PC-9 (cell line): ENCODE measurements at regions not wholly inside any gene's neighbourhood (a gene's known extent, or its start where the extent isn't known, plus 50 kb on each side); places are given as distances from the start of the nearest gene placed in this dataset.

ENCODE experiments used
- BruUV-seq: library from RNA; stranded (reverse); fragments of 400-500 nt; replicated peaks from 2 replicates; lab custom pipeline; 2021; lab: Mats Ljungman, UMichigan
- CTCF ChIA-PET: fragments of 300-600 bp; sonication (Branson Sonifier 250); formaldehyde crosslinking; loops from one replicate; lab custom pipeline; 2022; ENCODE audit warnings: antibody characterized with exemption; lab: Charles Lee
- POLR2A ChIA-PET: fragments of 300-600 bp; sonication (Branson Sonifier 250); formaldehyde crosslinking; loops from one replicate; lab custom pipeline; 2022; ENCODE audit warnings: antibody characterized with exemption; ENCODE audit not compliant: unreplicated experiment; lab: Charles Lee
- DNase-seq, 2 experiments: peaks; one replicate each; pipeline versions ENCODE4 v3.0.0 to v3.0.0-alpha.2; 2015 to 2022; ENCODE audit warnings: mixed read lengths in 1 of 2
- H2AFZ ChIP-seq: fragments of 200-600 bp; sonication (generic); 2 replicates; pipeline ENCODE4 v1.8.1; 2017; ENCODE audit warnings: antibody characterized with exemption
- H3F3A ChIP-seq: fragments of 200-600 bp; sonication (generic); 2 replicates; pipeline ENCODE4 v1.8.1; 2017; ENCODE audit warnings: antibody characterized with exemption, mild to moderate bottlenecking, low read depth; ENCODE audit not compliant: insufficient read depth
- H3K27ac ChIP-seq: fragments of 200-600 bp; sonication (generic); 2 replicates; pipeline ENCODE4 v1.6.1; 2016; ENCODE audit warnings: mixed run types
- H3K27me3 ChIP-seq: fragments of 200-600 bp; sonication (generic); 2 replicates; pipeline ENCODE4 v1.6.1; 2016; ENCODE audit warnings: low read depth, mixed run types; ENCODE audit not compliant: insufficient read depth
- H3K36me3 ChIP-seq: fragments of 200-600 bp; sonication (generic); 2 replicates; pipeline ENCODE4 v1.6.1; 2016; ENCODE audit warnings: low read depth, mixed run types
- H3K4me1 ChIP-seq: fragments of 200-600 bp; sonication (generic); replicated peaks from 2 replicates; pipeline ENCODE4 v1.6.1; 2016; ENCODE audit warnings: mixed run types; ENCODE audit not compliant: insufficient read depth
- H3K4me2 ChIP-seq: fragments of 200-600 bp; sonication (generic); 2 replicates; pipeline ENCODE4 v1.6.1; 2017; ENCODE audit warnings: mixed run types
- H3K4me3 ChIP-seq: fragments of 200-600 bp; sonication (generic); 2 replicates; pipeline ENCODE4 v1.6.1; 2016; ENCODE audit warnings: mixed run types
- H3K79me2 ChIP-seq: fragments of 200-600 bp; sonication (generic); 2 replicates; pipeline ENCODE4 v1.6.1; 2017; ENCODE audit warnings: low read depth, mixed run types
- H3K9me2 ChIP-seq: fragments of 200-600 bp; sonication (generic); 2 replicates; pipeline ENCODE4 v1.8.1; 2017; ENCODE audit warnings: mild to moderate bottlenecking; ENCODE audit not compliant: insufficient read depth
- H3K9me3 ChIP-seq: fragments of 200-600 bp; sonication (generic); 2 replicates; pipeline ENCODE4 v1.8.1; 2016; ENCODE audit warnings: low read depth; ENCODE audit not compliant: insufficient read depth
- H4K20me1 ChIP-seq: fragments of 200-600 bp; sonication (generic); 2 replicates; pipeline ENCODE4 v1.8.1; 2017; ENCODE audit not compliant: insufficient read depth
- EZH2 ChIP-seq: fragments of 200-600 bp; sonication (generic); IDR thresholded peaks from 2 replicates; pipeline ENCODE4 v1.8.0; 2017; ENCODE audit warnings: antibody characterized with exemption, low read depth
- intact Hi-C: fragments of 100-400 bp; cut with micrococcal nuclease; formaldehyde crosslinking; loops from one replicate; pipeline ENCODE4 v1.10.0; 2022; ENCODE audit not compliant: unreplicated experiment
- TF ChIP-seq, protein P1 (sequence below): fragments of 200-600 bp; sonication (generic); conservative IDR thresholded peaks from 2 replicates; pipeline ENCODE4 v1.6.1; 2017; ENCODE audit warnings: mixed run types, antibody characterized with exemption, mild to moderate bottlenecking, moderate library complexity

DNA sequence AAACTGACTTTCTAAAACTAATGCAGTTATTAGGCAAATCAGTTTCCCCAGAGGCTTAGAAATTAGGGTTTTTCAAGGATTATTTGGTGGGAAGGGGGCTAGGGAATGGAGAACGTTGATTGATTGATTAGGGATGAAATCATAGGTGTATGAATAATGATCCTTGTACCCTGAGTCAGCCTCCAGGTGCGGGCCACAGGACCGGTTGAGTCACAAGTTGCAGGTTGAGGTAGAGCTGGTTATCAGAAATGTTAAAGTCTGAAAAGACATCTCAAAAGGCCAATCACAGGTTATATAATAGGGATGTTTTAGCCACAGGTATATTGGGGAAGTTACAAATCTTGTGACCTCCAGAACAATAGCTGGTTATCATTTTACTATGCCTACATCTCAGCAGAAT lies 341.8 kb upstream of the GULP1 start:
- Histone ChIP-seq H3K9me3 (no peaks in the 10 kb centered on the region), H3K27ac (no peak overlapping the region), H4K20me1 (no peaks in the 10 kb centered on the region), H3K36me3 (no peaks in the 10 kb centered on the region), H3K9me2 (no peaks in the 10 kb centered on the region), H3K4me2 (no peak overlapping the region), H3K79me2 (no peaks in the 10 kb centered on the region), H3K4me3 (no peak overlapping the region), H2AFZ (no peak overlapping the region), H3F3A (no peaks in the 10 kb centered on the region), H3K4me1 (no peaks in the 10 kb centered on the region), H3K27me3 (no peaks in the 10 kb centered on the region)
- ChIA-PET CTCF (no interaction called here), POLR2A (no interaction called here)
- intact Hi-C loops: no loop called here
- TF ChIP-seq, protein P1, sequence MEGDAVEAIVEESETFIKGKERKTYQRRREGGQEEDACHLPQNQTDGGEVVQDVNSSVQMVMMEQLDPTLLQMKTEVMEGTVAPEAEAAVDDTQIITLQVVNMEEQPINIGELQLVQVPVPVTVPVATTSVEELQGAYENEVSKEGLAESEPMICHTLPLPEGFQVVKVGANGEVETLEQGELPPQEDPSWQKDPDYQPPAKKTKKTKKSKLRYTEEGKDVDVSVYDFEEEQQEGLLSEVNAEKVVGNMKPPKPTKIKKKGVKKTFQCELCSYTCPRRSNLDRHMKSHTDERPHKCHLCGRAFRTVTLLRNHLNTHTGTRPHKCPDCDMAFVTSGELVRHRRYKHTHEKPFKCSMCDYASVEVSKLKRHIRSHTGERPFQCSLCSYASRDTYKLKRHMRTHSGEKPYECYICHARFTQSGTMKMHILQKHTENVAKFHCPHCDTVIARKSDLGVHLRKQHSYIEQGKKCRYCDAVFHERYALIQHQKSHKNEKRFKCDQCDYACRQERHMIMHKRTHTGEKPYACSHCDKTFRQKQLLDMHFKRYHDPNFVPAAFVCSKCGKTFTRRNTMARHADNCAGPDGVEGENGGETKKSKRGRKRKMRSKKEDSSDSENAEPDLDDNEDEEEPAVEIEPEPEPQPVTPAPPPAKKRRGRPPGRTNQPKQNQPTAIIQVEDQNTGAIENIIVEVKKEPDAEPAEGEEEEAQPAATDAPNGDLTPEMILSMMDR: no peak
- no peak for TF ChIP-seq EZH2
- no peak for DNase-seq
- no TSS peak for BruUV-seq

DNA sequence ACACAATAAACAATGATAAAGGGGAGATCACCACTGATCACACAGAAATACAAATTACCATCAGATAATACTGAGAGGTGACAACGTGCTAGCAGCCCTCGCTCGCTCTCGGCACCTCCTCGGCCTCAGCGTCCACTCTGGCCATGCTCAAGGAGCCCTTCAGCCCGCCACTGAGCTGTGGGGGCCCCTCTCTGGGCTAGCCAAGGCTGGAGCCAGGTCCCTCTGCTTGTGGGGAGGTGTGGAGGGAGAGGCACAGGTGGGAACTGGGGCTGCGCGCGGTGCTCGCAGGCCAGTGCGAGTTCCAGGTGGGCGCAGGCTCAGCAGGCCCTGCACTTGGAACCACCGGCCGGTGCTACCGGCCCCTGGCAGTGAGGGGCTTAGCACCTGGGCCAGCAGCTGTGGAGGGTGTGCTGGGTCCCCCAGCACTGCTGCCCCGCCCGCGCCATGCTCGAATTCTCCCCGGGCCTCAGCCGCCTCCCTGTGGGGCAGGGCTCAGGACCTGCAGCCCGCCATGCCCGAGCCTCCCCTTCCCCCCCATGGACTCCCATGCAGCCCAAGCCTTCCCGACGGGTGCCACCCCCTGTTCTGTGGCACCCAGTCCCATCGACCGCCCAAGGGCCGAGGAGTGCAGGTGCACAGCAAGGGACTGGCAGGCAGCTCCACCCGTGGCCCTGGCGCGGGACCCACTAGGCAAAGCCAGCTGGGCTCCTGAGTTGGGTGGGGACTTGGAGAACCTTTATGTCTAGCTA lies 340.0 kb upstream of the GULP1 start:
- intact Hi-C loops: no loop called here
- no peak overlapping the region for H3K27ac ChIP-seq
- no peaks in the 10 kb centered on the region for H3K27me3 ChIP-seq
- no peak for DNase-seq
- H3K4me2 ChIP-seq: no peak overlapping the region
- H2AFZ ChIP-seq: no peak overlapping the region
- no peaks in the 10 kb centered on the region for H3K9me3 ChIP-seq
- H3K4me1 ChIP-seq: no peaks in the 10 kb centered on the region
- H3K79me2 ChIP-seq: no peaks in the 10 kb centered on the region
- POLR2A ChIA-PET: no interaction called here
- no peaks in the 10 kb centered on the region for H4K20me1 ChIP-seq
- no TSS peak for BruUV-seq
- CTCF ChIA-PET: no interaction called here
- H3K9me2 ChIP-seq: no peaks in the 10 kb centered on the region
- H3K36me3 ChIP-seq: no peaks in the 10 kb centered on the region
- TF ChIP-seq, protein P1: no peak
- TF ChIP-seq EZH2: no peak
- no peak overlapping the region for H3K4me3 ChIP-seq
- no peaks in the 10 kb centered on the region for H3F3A ChIP-seq

DNA sequence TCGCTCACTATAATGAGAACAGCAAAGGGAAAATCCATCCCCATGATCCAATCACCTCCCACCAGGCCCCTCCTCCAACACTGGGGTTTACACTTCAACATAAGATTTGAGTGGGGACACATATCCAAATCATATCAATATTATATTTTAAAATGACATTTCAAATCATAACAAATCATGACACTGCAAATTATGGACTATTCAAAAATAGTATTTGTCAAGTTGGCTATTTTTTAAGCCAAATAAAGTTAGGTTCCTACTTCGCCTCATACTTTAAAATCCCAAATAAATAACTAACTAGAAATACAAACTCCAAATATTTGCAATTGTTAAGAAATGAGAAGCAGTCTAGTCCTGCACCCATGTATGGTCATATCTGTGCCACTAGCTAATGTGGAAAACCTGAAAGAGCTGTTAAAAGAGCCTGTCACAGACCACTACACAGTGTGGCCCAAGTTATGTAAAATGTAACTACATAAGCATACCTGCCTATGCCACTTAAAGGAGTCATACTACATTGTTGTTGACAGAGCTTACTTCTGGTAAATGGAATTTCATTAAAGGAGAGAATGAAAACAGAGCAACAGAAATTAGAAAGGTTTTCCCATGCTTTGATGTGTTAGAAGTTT lies 334.7 kb upstream of the GULP1 start:
- intact Hi-C loops: no loop called here
- no peak for DNase-seq
- Histone ChIP-seq H3K27me3 (no peaks in the 10 kb centered on the region), H3K27ac (no peak overlapping the region), H3K79me2 (no peaks in the 10 kb centered on the region), H3K4me1 (no peaks in the 10 kb centered on the region), H3K9me3 (no peaks in the 10 kb centered on the region), H4K20me1 (no peaks in the 10 kb centered on the region), H2AFZ (no peak overlapping the region), H3K4me3 (no peak overlapping the region), H3K36me3 (no peaks in the 10 kb centered on the region), H3F3A (no peaks in the 10 kb centered on the region; the same call in 1 of the 2 replicates), H3K9me2 (no peaks in the 10 kb centered on the region), H3K4me2 (no peak overlapping the region)
- TF ChIP-seq, protein P1: no peak
- CTCF ChIA-PET: no interaction called here
- BruUV-seq: no TSS peak
- POLR2A ChIA-PET: no interaction called here
